RWPE2 (cell line): ENCODE measurements at regions not wholly inside any gene's neighbourhood (a gene's known extent, or its start where the extent isn't known, plus 50 kb on each side); places are given as distances from the start of the nearest gene placed in this dataset.

Experiments
- ATAC-seq: fragments of 200-7000 bp; cut with Tn5 transposase; 3 replicates; pipeline ENCODE4 v1.9.1; 2021; ENCODE audit warnings: low read depth
- DNase-seq: peaks from one replicate; pipeline ENCODE4 v3.0.0-alpha.2; 2020; ENCODE audit warnings: low spot score
- H3K27ac ChIP-seq: fragments of 450-650 bp; 2 replicates; pipeline ENCODE4 v1.5.1; 2017; ENCODE audit warnings: mild to moderate bottlenecking; ENCODE audit not compliant: poor library complexity, severe bottlenecking
- H3K27me3 ChIP-seq: fragments of 250-450 bp; sonication (Bioruptor Pico); 2 replicates; pipeline ENCODE4 v1.5.1; 2021; ENCODE audit warnings: mild to moderate bottlenecking, moderate library complexity; ENCODE audit not compliant: insufficient read depth, poor library complexity, severe bottlenecking
- H3K36me3 ChIP-seq: fragments of 250-450 bp; sonication (Bioruptor Pico); 2 replicates; pipeline ENCODE4 v1.5.1; 2020; ENCODE audit warnings: low read depth, mild to moderate bottlenecking, moderate library complexity
- H3K4me1 ChIP-seq: fragments of 250-450 bp; sonication (Bioruptor Pico); 2 replicates; pipeline ENCODE4 v1.5.1; 2021; ENCODE audit warnings: mild to moderate bottlenecking, moderate library complexity; ENCODE audit not compliant: insufficient read depth, poor library complexity, severe bottlenecking
- H3K4me3 ChIP-seq: fragments of 250-450 bp; sonication (Bioruptor Pico); 2 replicates; pipeline ENCODE4 v1.5.1; 2021; ENCODE audit warnings: mild to moderate bottlenecking, moderate library complexity; ENCODE audit not compliant: severe bottlenecking
- H3K9me3 ChIP-seq: fragments of 250-450 bp; sonication (Bioruptor Pico); 2 replicates; pipeline ENCODE4 v1.5.1; 2021; ENCODE audit warnings: mild to moderate bottlenecking, moderate library complexity; ENCODE audit not compliant: severe bottlenecking
- TF ChIP-seq, protein P1 (sequence below): fragments of 450-650 bp; IDR thresholded peaks from one replicate; pipeline ENCODE4 v1.5.1; 2017; ENCODE audit warnings: mild to moderate bottlenecking, moderate library complexity; ENCODE audit not compliant: poor library complexity, severe bottlenecking

DNA sequence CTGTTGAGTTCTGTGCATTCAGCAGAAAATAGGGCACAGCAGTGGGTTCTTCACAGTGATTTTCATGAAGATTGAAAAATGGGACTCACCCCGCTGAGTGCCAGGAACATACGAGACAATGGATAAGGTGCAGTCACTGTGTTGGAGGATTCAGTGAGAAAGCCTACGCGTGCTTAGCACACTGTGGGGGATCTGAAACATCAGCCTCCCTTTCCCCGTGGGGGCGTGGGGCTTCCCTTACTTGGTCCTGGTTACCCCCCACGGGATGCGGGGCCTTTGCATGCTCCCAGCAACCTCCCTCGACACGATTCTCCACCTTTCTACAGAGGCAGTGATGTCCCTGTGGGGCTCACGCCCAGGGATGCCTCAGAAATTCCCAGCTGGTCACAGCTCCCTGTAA is 252.2 kb upstream of the C1orf174 start:
- TF ChIP-seq, protein P1, sequence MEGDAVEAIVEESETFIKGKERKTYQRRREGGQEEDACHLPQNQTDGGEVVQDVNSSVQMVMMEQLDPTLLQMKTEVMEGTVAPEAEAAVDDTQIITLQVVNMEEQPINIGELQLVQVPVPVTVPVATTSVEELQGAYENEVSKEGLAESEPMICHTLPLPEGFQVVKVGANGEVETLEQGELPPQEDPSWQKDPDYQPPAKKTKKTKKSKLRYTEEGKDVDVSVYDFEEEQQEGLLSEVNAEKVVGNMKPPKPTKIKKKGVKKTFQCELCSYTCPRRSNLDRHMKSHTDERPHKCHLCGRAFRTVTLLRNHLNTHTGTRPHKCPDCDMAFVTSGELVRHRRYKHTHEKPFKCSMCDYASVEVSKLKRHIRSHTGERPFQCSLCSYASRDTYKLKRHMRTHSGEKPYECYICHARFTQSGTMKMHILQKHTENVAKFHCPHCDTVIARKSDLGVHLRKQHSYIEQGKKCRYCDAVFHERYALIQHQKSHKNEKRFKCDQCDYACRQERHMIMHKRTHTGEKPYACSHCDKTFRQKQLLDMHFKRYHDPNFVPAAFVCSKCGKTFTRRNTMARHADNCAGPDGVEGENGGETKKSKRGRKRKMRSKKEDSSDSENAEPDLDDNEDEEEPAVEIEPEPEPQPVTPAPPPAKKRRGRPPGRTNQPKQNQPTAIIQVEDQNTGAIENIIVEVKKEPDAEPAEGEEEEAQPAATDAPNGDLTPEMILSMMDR = no peak
- Histone ChIP-seq H3K4me1 (no peaks in the 10 kb centered on the region), H3K27ac (no peak overlapping the region), H3K27me3 (no peaks in the 10 kb centered on the region), H3K4me3 (no peak overlapping the region), H3K9me3 (no peaks in the 10 kb centered on the region), H3K36me3 (no peaks in the 10 kb centered on the region)
- ATAC-seq (no peak), DNase-seq (no peak)

DNA sequence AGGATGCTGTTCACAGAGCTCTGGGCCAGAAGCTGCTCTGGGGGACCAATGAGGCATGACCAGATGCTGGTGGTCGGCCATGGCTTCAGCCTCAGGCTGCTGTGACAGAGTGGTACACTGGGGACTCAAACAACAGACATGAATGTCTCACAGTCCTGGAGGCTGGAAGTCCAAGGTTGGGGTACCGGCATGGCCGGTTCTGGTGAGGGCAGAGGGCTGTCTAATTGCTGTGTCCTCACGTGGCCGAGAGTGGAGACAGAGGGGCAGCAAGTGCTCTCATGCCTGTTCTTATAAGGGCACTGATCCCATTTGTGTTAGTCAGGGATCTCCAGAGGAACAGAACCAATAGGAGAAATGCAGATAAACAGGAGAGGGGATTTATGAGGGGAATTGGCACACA is 253.5 kb upstream of the C1orf174 start:
- no peak for DNase-seq
- no peaks in the 10 kb centered on the region for H3K9me3 ChIP-seq
- H3K27me3 ChIP-seq = no peaks in the 10 kb centered on the region
- H3K27ac ChIP-seq = no peak overlapping the region
- no peaks in the 10 kb centered on the region for H3K4me1 ChIP-seq
- no peak overlapping the region for H3K4me3 ChIP-seq
- TF ChIP-seq, protein P1 = no peak
- ATAC-seq = no peak
- H3K36me3 ChIP-seq = no peaks in the 10 kb centered on the region

DNA sequence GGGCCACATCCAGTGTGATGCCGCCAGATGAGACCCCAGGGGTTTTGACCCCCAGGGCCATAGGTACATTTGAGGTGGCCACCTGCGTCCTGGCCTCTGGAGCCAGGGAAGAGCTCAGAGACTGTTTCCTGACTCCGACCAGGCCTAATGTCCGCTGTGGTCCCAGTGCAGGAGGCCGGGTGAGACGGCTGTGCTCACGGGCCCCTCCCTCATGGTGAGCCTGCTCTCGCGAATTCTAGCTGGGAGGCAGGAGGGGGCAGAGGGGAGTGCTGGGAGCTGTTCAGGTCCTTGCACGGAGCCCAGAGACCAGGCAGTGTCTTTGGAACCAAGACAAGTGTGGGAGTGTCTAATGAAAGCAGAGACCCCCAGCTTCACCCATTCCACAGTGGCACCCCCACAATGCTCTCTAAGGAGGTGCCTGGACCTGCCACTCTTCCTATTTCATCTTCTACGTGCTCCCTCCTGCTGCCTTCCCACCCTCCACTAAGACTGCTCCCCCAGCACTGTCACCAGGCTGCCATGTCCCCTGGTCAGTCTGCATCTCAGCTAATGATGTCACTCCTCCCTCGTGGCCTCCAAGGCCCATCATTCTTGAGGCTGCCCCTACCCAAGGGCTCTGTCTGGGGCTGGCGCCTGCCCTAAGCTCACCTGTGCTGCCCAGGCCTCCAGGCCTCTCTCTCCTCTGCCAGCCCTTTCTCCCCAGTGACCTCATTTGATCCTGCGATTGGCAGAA is 256.3 kb upstream of the C1orf174 start:
- ATAC-seq = no peak

DNA sequence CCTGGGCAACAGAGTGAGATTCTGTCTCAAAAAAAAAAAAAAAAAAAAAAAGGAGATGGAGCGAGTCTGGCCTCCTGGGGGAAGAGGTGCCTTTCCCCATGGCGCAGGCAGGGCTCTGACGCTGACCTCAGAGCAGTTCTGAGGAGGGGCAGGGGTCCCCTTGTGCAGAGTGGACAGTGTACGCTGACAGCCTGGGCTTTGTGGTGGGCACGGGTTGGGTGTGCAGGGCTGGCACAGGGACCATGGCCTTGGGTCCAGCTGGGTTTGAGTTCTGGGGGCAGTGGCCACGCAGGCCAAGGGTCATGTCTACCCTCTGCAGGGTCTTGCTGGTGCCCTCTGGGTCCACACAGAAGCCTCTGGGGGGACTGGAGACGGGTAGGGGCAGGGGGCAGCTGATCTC is 260.1 kb upstream of the C1orf174 start:
- no peak overlapping the region for H3K27ac ChIP-seq
- H3K4me1 ChIP-seq = no peaks in the 10 kb centered on the region
- TF ChIP-seq, protein P1 = no peak
- DNase-seq (no peak), ATAC-seq (no peak)
- no peaks in the 10 kb centered on the region for H3K36me3 ChIP-seq
- H3K9me3 ChIP-seq = no peaks in the 10 kb centered on the region
- no peaks in the 10 kb centered on the region for H3K27me3 ChIP-seq
- no peak overlapping the region for H3K4me3 ChIP-seq

More for the DNA sequence above, 256.3 kb upstream of the C1orf174 start:
- Histone ChIP-seq H3K27ac (no peak overlapping the region), H3K4me1 (no peaks in the 10 kb centered on the region), H3K36me3 (no peaks in the 10 kb centered on the region), H3K27me3 (no peaks in the 10 kb centered on the region), H3K9me3 (no peaks in the 10 kb centered on the region), H3K4me3 (no peak overlapping the region)
- TF ChIP-seq, protein P1 = no peak
- no peak for DNase-seq

- Histone ChIP-seq H3K4me3 (no peak overlapping the region), H3K36me3 (no peaks in the 10 kb centered on the region), H3K4me1 (no peaks in the 10 kb centered on the region), H3K9me3 (no peaks in the 10 kb centered on the region), H3K27ac (no peak overlapping the region), H3K27me3 (no peaks in the 10 kb centered on the region)
- TF ChIP-seq, protein P1 = no peak
- ATAC-seq (no peak; the same call in 2 of the 3 replicates), DNase-seq (no peak)
These were observed 261.4 kb upstream of the C1orf174 start for GRCh38 chr1:4161366-4162006.
